ENCODE measurements at regions not wholly inside any gene's neighbourhood (a gene's known extent, or its start where the extent isn't known, plus 50 kb on each side); places are given as distances from the start of the nearest gene placed in this dataset.
"Not testable (repeated sequence)": the region's sequence is repeated elsewhere in the genome, so short reads cannot be mapped to it uniquely, and the experiment has no call there.

- not testable (repeated sequence) for TF ChIP-seq CTCF, POLR2A (IDR thresholded peaks at IDR 0.05)
Observed at GRCh38 chr18:51266077-51266476, 68.6 kb upstream of the MEX3C start.
